OCI-LY7 (cell line): ENCODE measurements at regions not wholly inside any gene's neighbourhood (a gene's known extent, or its start where the extent isn't known, plus 50 kb on each side); places are given as distances from the start of the nearest gene placed in this dataset.

Source experiments
- EZH2phosphoT487 ChIP-seq: fragments of 200-600 bp; sonication (generic); IDR thresholded peaks from 2 replicates; pipeline ENCODE4 v1.6.1; 2018; ENCODE audit warnings: low read depth, borderline replicate concordance, mild to moderate bottlenecking, mixed run types, antibody characterized with exemption, low read length, moderate library complexity, mixed read lengths
- TF ChIP-seq, protein P1 (sequence below): fragments of 200-600 bp; sonication (generic); conservative IDR thresholded peaks from 2 replicates; pipeline ENCODE4 v1.5.1; 2014; ENCODE audit warnings: mild to moderate bottlenecking, antibody characterized with exemption, low read length, moderate library complexity, mixed read lengths

DNA sequence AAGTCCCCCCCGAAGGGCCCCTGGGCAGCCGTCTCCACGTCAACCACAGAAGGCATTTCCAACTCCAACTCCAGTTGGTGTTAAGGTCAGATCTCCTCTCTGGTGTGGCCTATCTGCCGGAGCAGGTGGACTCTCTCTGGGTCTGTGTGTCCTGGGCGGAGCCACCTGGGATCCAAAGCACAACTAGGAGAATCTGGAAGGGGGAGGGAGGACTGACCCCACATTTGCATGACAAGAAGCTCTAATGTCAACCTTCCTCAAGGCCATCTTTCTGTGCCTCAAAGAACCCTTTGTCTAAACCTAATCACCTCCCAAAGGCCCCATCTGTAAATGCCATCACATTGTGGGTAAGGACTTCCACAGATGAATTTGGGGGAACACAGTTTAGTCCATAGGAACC lies 381.5 kb downstream of the UQCRFS1 start:
- TF ChIP-seq, protein P1, sequence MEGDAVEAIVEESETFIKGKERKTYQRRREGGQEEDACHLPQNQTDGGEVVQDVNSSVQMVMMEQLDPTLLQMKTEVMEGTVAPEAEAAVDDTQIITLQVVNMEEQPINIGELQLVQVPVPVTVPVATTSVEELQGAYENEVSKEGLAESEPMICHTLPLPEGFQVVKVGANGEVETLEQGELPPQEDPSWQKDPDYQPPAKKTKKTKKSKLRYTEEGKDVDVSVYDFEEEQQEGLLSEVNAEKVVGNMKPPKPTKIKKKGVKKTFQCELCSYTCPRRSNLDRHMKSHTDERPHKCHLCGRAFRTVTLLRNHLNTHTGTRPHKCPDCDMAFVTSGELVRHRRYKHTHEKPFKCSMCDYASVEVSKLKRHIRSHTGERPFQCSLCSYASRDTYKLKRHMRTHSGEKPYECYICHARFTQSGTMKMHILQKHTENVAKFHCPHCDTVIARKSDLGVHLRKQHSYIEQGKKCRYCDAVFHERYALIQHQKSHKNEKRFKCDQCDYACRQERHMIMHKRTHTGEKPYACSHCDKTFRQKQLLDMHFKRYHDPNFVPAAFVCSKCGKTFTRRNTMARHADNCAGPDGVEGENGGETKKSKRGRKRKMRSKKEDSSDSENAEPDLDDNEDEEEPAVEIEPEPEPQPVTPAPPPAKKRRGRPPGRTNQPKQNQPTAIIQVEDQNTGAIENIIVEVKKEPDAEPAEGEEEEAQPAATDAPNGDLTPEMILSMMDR: no peak
- no peak for TF ChIP-seq EZH2phosphoT487
